HPDE6-E6E7 (cell line): ENCODE measurements at regions not wholly inside any gene's neighbourhood (a gene's known extent, or its start where the extent isn't known, plus 50 kb on each side); places are given as distances from the start of the nearest gene placed in this dataset.
A peak's percentile ranks its signal among the peaks of the same experiment; 100 is the strongest.

Source experiments
- DNase-seq: peaks from one replicate; pipeline ENCODE4 v3.0.0; 2011; ENCODE audit warnings: missing footprints; ENCODE audit errors: extremely low spot score

DNA sequence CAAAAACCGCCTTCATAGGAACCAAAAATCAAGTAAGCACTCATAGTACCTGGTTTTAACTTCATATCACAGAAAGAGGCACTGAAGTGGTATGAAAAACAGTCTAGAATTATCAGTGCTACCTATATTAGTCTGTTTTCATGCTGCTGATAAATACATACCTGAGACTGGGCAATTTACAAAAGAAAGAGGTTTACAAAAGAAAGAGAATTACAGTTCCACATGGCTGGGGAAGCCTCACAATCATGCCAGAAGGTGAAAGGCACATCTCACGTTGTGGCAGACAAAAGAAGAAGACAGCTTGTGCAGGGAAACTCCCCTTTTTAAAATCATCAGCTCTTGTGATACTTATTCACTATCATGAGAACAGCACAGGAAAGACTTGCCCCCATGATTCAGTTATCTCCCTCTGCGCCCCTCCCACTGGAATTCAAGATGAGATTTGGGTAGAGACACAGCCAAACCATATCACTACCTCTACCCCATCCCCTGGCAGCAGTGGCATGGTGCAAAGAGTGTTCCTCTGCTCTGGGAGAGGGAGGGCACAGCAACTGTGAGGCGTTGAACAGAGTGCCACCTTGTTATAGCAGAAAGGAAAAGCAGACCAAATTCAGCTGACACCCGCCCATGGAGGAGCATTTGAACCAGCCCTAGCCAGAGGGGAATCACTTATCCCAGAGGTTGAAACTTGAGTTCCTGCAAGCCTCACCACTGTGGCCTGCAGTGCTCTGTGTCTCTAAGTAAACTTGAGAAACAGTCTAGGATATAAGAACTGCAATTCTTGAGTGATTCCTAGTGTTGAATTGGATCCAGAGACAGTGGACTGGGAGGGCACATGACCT lies 61.9 kb upstream of the PTPRZ1 start:
- DNase-seq, result no peak

GRCh38 chr7:121807078-121807477 lies 65.9 kb upstream of the PTPRZ1 start:
- DNase-seq, result no peak

DNA sequence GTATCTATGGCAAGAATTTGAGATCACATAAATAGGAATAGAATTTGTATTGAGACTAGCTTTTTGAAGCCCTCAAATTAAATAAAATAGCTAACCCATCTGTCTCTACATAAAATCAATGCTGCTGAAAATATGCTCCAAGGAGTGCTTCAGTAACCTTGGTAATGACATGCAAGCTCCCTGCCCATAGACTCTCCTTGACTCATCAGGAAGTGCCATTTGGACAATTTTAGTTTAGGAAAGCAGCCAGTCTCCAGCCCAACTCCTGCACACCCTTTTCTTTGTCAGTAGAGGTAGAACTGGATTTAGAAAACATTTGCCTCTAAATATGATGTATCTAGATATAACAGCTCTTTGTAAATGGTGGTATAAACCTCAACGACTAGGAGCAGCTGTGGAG lies 69.9 kb upstream of the PTPRZ1 start:
- no peak for DNase-seq

DNA sequence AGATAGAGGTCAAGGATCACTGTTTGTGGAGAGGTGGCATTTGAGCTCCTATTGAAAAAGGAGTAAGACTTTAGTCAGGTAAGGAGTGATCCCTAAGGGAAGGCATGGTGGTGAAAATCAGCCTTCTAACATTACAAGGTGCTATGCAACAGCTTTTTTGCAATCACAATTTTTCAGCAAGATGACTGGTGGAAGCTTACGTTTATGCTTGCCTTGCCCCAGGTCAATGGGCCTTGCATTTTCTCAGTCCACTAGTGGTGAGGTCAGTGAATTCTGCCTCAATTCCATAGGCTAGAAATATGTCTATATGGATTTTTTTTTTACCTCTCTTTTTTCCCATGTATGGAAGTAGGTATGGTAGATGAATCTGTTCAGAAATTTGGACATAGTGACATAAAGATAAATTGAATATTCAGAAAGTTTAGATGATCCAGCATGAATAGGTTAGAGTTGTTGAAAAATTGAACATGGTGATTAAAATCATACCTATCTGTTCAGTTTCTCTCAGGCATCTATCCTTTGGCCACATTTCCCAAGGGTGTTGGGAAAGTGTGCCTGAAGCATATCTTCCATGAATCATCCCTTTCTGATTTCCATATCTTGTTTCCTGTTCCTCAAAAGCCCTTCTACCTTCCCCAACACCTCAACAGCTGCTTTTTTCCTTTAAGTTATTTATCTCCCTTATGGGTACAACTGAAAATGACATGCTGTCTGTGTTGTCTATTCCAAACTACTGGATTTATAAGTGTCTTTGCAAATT lies 71.9 kb upstream of the PTPRZ1 start:
- no peak for DNase-seq

- DNase-seq, result no peak
Measured at GRCh38 chr7:121798896-121799295, 74.1 kb upstream of the PTPRZ1 start.

GRCh38 chr7:121798453-121798840 lies 74.5 kb upstream of the PTPRZ1 start:
- DNase-seq, result no peak

GRCh38 chr7:121797657-121798452 lies 75.1 kb upstream of the PTPRZ1 start:
- DNase-seq, result peak; percentile 4

DNA sequence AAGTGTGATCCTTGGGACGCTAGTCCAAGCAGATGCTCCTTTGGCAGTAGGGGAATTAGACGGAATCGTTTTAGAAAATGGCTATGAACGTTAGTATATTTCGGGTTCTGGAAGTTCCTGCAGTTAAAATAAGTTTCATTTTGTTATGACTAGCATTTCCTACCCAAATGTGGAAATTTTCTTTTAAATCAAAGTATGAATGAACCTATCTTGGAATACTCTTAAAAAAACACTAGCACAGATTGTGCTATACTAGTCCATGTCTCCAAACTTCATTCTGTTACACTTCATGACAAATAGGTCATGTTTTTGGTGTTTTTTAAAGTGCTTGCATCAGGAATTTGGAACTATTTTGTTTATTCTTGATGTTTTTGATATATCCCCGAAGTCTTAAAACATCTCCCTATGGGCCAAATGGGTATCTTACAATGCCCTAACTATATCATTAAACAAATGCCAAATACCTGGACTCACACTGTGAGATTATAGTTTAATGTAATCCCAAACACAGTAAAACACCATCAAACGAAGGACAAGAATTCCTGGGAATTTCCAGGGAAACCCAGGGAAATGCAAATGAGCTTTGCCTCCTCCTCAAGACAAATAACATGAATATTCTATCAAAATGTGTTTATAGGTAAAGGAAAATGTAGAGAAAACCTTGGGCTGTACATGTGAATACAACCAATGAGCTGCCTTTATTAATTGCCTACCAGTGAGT lies 75.9 kb upstream of the PTPRZ1 start:
- DNase-seq, result no peak

DNA sequence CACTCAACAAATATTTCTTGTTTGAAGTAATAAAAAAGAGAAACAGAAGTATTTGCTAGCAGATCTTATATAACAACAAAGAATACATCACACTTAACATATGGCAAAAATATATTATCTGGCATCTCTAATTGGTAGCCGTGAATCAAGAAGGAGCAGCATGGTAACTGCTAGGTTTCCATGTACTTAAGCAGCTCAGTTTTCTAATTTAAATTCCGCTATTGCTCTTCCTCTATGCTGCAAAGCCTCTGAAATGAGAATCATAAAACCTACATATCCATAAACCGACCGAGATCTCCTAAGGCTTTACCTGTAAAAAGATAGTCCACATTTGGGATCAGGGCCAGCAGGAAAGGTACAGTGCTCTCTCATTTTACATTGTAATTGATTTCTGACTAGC lies 76.6 kb upstream of the PTPRZ1 start:
- DNase-seq, result no peak

DNA sequence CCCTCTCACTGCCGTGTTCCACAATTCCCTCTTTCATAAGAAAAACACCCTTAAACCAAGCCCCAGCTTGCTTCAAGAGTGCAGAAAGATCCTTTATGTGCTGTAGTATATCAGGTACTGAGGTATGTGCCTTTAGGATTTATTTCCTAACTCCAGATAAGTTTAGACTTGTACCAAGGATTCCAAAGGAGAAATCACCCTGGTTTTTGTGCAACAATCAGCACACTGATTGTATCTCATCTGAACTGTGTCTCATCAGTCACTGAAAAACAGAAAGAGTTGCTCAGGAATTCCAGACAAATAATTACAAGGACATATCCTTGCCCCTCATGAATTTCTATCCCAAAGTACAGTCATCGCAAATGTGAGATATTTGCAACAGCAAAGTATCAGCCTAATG lies 77.2 kb upstream of the PTPRZ1 start:
- peak; percentile 50 for DNase-seq

GRCh38 chr7:121793716-121794115 lies 79.2 kb upstream of the PTPRZ1 start:
- DNase-seq, result no peak

DNA sequence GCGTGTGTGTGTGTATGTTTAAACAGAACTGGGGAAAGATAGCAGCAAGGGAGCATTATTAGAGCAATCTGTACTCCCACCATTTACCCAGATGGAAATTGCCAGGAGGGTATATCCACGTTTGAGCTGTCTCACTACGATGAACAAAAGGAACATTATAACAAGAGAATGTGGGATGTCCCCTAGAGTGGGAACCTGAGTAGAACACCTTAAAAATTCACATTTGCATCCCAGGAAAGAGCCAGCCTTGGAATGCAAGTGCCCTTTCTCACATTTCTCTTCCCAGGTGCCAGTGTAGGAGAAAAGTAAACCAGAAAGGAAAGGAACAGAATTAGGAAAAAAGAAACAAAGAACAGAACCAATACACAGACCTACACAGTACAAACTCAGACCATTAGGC lies 95.3 kb upstream of the PTPRZ1 start:
- DNase-seq, result no peak

DNA sequence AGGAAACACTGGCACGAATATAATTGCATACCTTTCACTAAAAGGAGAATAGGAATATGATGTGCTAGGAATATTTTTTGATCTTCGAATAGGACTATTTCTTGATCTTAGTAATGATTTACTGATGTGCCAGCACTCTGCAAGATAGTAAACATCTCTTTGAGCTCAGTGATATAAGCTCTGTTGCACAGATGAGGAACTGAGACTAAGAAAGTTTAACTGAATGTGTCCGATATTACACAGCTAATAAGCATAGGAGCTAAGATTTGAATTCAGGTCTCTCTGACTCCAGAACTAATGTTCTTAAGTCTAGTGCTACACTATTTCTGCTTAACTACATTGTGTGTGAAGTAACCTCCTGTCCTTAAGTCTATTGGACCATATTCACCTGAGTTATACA lies 98.4 kb upstream of the PTPRZ1 start:
- no peak for DNase-seq

- DNase-seq, result no peak
Measured at GRCh38 chr7:121766676-121767075, 106.3 kb upstream of the PTPRZ1 start.

GRCh38 chr7:121761399-121761798 lies 111.6 kb upstream of the PTPRZ1 start:
- no peak for DNase-seq

DNA sequence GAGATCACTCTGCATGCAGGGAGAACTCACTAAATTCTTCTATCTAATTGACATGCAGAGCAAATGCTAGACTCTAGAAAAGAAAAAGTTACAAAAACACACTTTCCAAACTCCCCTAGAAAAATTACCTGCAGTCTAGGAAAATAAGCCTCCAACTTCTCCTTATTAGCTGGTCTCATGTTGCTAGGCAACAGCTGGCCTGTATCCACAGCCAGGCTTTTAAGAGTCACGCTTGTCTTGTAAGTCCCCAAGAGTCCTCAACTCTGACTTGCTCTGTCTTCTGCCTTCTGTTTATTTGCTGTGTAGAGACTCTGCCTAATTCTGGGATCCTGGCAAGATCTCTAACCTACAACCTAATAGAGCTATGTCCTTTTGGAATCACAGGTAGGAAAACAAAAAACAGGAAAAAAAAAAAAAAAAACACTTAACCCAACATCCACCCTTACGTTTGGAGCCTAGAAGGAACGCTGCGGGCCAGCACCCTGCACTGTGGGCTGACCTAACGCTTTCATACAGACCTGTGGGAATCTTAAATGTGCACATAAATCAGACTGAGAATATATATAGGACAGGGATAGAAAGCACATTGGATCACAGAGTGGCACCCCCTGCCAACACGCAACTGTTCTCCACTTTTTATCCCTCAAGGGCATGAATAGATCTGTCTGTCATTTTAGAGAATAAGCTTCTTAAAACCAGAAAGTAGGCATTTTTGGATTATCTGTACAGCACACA lies 117.0 kb upstream of the PTPRZ1 start:
- no peak for DNase-seq

DNA sequence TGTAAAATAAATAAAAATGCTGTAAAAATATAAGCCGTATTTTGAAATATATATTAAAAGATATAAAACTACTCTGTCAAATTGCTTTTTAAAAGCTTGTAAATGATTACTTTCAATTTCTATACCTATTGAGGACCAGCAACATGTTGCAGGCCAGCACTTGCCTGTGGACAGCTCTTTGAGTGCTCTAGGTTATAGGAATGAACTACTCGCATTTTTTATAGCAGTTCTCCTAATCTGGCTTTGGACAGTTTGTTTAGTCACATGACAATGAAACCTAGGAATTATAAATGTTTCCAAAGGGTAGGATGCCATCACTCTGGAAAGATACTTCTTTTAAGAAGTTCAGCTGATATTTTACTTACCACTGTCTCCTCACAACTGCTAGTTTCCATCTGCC lies 117.7 kb upstream of the PTPRZ1 start:
- no peak for DNase-seq

DNA sequence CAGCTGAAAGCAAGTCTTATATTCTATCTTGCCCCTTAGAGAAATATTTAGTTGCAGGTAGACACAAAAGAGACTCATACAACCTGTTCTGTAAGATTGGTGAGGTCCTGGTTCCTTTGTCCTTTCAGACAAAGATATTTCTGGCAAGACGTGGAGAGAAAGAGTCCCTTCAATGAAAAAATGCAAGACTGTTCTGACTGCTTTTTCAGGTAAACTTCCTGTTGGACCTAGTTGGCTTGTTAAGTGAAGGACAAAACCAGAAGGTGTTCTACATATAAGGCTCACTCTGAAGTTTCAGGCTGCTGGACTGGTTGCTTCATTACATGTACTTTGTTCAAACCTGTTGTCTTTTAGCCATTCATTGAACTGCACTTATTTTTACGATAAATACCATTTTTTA lies 119.0 kb upstream of the PTPRZ1 start:
- no peak for DNase-seq

DNA sequence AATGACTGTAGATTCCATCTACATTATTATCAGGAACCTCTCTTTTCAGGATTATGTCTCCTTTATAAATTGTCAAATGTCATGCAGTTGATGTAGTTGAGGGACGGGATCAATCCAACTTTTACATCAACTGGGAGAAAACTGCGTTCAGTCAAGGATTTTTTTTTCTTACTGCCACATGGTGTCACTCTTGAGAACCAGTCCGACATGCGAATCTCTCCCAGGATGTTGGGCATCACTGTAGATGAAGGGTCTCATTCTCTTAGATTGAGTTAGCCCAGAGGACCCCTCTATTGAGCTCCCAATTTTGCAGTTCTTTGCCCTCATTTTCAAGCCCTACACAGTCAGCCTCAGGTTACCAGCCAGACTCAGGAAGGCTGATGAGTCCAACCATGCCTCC lies 120.3 kb upstream of the PTPRZ1 start:
- no peak for DNase-seq

- no peak for DNase-seq
Measured at GRCh38 chr7:121748546-121748945, 124.4 kb upstream of the PTPRZ1 start.

DNA sequence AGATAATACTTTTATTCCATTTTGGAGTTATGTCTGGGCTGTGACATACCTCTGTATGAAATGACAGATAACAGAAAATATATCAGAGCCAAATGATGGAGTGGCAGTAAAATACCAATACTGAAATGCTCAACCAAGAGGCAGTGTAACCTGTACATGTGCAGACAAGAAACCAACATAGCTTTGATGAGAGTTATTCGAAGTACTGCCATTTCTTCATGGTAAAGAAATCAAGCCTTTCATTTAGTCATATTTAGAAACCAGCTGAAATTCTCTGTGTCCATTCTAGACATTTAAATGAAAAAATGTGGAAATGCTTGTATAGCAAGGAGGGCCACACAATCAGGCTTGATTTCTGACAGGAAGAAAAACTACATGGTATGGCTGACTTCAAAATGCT lies 127.1 kb upstream of the PTPRZ1 start:
- no peak for DNase-seq
